Psoas muscle (tissue), 7 donors: ENCODE measurements at regions not wholly inside any gene's neighbourhood (a gene's known extent, or its start where the extent isn't known, plus 50 kb on each side); places are given as distances from the start of the nearest gene placed in this dataset.

Experiments used
- ATAC-seq, 4 donors: fragments of 200-7000 bp; cut with Tn5 transposase; one replicate each; pipeline ENCODE4 v1.9.1; 2020; ENCODE audit warnings: moderate library complexity in 3 of 4, mild to moderate bottlenecking in 2 of 4
- DNase-seq, 2 donors: peaks; one replicate each; pipeline ENCODE4 v3.0.0-alpha.2; 2020
- H3K27ac ChIP-seq: fragments of 200-600 bp; one replicate; pipeline ENCODE4 v1.8.0; 2022
- H3K27me3 ChIP-seq, 3 donors: fragments of 200-600 bp in 1 of 3; one replicate each; pipeline versions ENCODE4 v1.6.1 to v1.8.0; 2013 to 2022; ENCODE audit warnings: low read length in 2 of 3, mild to moderate bottlenecking in 2 of 3, moderate library complexity in 1 of 3; ENCODE audit not compliant: insufficient read depth in 3 of 3
- H3K36me3 ChIP-seq, 2 donors: fragments of 200-600 bp in 1 of 2; one replicate each; pipeline versions ENCODE4 v1.6.1 to v1.8.0; 2013 to 2022; ENCODE audit warnings: low read depth in 1 of 2, mild to moderate bottlenecking in 1 of 2, moderate library complexity in 1 of 2; ENCODE audit not compliant: insufficient read depth in 1 of 2
- H3K4me1 ChIP-seq: fragments of 200-600 bp; one replicate; pipeline ENCODE4 v1.8.0; 2022
- H3K4me3 ChIP-seq: fragments of 200-600 bp; one replicate; pipeline ENCODE4 v1.8.0; 2022; ENCODE audit warnings: mild to moderate bottlenecking
- H3K9me3 ChIP-seq: fragments of 200-600 bp; one replicate; pipeline ENCODE4 v1.8.0; 2022
- CTCF ChIP-seq: fragments of 200-600 bp; IDR thresholded peaks from one replicate; pipeline ENCODE4 v1.8.0; 2022; ENCODE audit warnings: antibody characterized with exemption
- WGBS, 3 donors: extraction: QIAGEN DNeasy Blood & Tissue Kit; methylation state at CpG; one replicate each; pipeline versions ENCODE4 v1.1.6 to v1.1.7; 2013; 5-methylcytosine and 5-hydroxymethylcytosine counted together
- intact Hi-C, 2 donors: fragments of 100-400 bp; cut with DNase I; formaldehyde crosslinking; loops; one replicate each; pipeline versions ENCODE4 v1.11.0 to v1.14.2; 2022
- donor health status: healthy with polysubstance abuse.
- donor health status: DM: no; HTN: no; CAD: no; lungs with moderate emphysema.
- donor health status: Bipolar disorder and iron deficiency.
- donor health status: healthy.
- donor health status: DM: yes; HTN: yes; CAD: no.
- donor health status: DM: no; HTN: no; CAD: no.
- donor health status: DM: yes; HTN: yes; CAD: no.

DNA sequence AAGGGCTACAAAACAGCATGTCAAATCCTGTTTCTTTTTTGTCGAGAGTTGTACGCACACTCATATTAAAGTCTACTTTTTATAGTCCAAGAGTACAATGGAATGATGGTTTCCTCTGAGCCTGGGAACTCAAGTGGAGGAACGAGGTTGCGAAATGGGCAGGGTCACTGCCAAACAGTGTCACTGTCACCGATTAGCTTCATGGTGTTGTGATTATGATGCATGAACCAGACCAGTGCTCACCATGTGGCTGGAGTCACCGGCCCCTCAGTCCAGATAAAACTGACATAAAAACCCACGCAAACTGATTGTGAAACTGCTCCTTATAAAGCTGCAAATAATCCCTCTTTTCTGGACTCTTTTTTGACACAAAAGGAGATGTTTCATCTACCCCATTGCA, 122.0 kb downstream of the COPS8 start:
- H3K27ac ChIP-seq = no peak overlapping the region
- 17 to 25% (median 25%) methylated on average over 7 of the region's 7 CpGs for whole genome bisulfite sequencing, 3 donors
- H3K9me3 ChIP-seq = no peaks in the 10 kb centered on the region
- DNase-seq = peak; percentile 84 to 85
- peak; percentile 66 to 87 (median 82) for ATAC-seq
- H3K36me3 ChIP-seq = no peaks in the 10 kb centered on the region
- no peaks in the 10 kb centered on the region for H3K4me1 ChIP-seq
- intact Hi-C loops = no loop called here
- H3K4me3 ChIP-seq = no peak overlapping the region
- no peak for TF ChIP-seq CTCF
- peaks cover 0 to 9% (median 0%) of the 10 kb centered on the region in 3 donors for H3K27me3 ChIP-seq

GRCh38 chr2:237208373-237209260, 122.9 kb downstream of the COPS8 start:
- H3K9me3 ChIP-seq = no peaks in the 10 kb centered on the region
- H3K27me3 ChIP-seq = peaks cover 0 to 7% (median 0%) of the 10 kb centered on the region in 3 donors
- ATAC-seq (peak in 1 of 4 donors; percentile 43), DNase-seq (no peak)
- 64 to 74% (median 70%) methylated on average over 16 of the region's 16 CpGs for WGBS, 3 donors
- intact Hi-C loops = no loop called here
- H3K4me3 ChIP-seq = no peak overlapping the region
- no peaks in the 10 kb centered on the region for H3K36me3 ChIP-seq
- no peaks in the 10 kb centered on the region for H3K4me1 ChIP-seq
- H3K27ac ChIP-seq = no peak overlapping the region
- TF ChIP-seq CTCF = no peak

- no peaks in the 10 kb centered on the region for H3K9me3 ChIP-seq
- WGBS, 3 donors = 83 to 91% (median 84%) methylated on average over 6 of the region's 6 CpGs
- intact Hi-C loops = loop anchor here in 1 of 2 donors (5.0 kb wide), 1 partner anchor 67 kb away; no protein-coding TSS in a partner anchor
- no peaks in the 10 kb centered on the region for H3K4me1 ChIP-seq
- no peak for DNase-seq
- ATAC-seq = no peak
- TF ChIP-seq CTCF = no peak
- H3K27ac ChIP-seq = no peak overlapping the region
- no peak overlapping the region for H3K4me3 ChIP-seq
- no peaks in the 10 kb centered on the region for H3K36me3 ChIP-seq
- peaks cover 0 to 6% (median 0%) of the 10 kb centered on the region in 3 donors for H3K27me3 ChIP-seq
Measured at GRCh38 chr2:237209885-237210284, 124.2 kb downstream of the COPS8 start.

GRCh38 chr2:237210297-237210696, 124.6 kb downstream of the COPS8 start:
- no peak for TF ChIP-seq CTCF
- Histone ChIP-seq H3K9me3 (no peaks in the 10 kb centered on the region), H3K36me3 (no peaks in the 10 kb centered on the region), H3K4me3 (no peak overlapping the region), H3K27me3 (peaks cover 0 to 6% (median 0%) of the 10 kb centered on the region in 3 donors), H3K27ac (no peak overlapping the region), H3K4me1 (no peaks in the 10 kb centered on the region)
- DNase-seq (no peak), ATAC-seq (no peak)
- intact Hi-C loops = loop anchor here in 1 of 2 donors (5.0 kb wide), 1 partner anchor 67 kb away; no protein-coding TSS in a partner anchor
- WGBS, 3 donors = 85 to 92% (median 91%) methylated on average over 7 of the region's 7 CpGs
